OCI-LY3 (cell line): ENCODE measurements at regions not wholly inside any gene's neighbourhood (a gene's known extent, or its start where the extent isn't known, plus 50 kb on each side); places are given as distances from the start of the nearest gene placed in this dataset.

ENCODE experiments used
- H2AFZ ChIP-seq: fragments of 200-600, 300-600 bp; shearing (Covaris generic); 2 replicates; pipeline ENCODE4 v1.6.0; 2014; ENCODE audit warnings: antibody characterized with exemption, low read depth, low read length
- H3K27ac ChIP-seq: fragments of 200-600, 300-600 bp; sonication (generic); 2 replicates; pipeline ENCODE4 v1.5.1; 2014; ENCODE audit warnings: mild to moderate bottlenecking, low read length, moderate library complexity, mixed read lengths
- H3K27me3 ChIP-seq: fragments of 200-600, 300-600 bp; sonication (generic); 2 replicates; pipeline ENCODE4 v1.6.1; 2014; ENCODE audit warnings: low read depth, low read length, mixed read lengths
- H3K36me3 ChIP-seq: fragments of 200-600, 300-600 bp; sonication (generic); replicated peaks from 2 replicates; pipeline ENCODE3; 2014; ENCODE audit warnings: low read depth, low read length, mixed read lengths
- H3K4me1 ChIP-seq: fragments of 300-600, 200-600 bp; sonication (generic); 2 replicates; pipeline ENCODE4 v1.6.1; 2014; ENCODE audit warnings: low read length, mixed read lengths
- H3K4me2 ChIP-seq: fragments of 200-600, 300-600 bp; sonication (generic); 2 replicates; pipeline ENCODE4 v1.6.1; 2014; ENCODE audit warnings: low read length, mixed read lengths
- H3K4me3 ChIP-seq: fragments of 300-600, 200-600 bp; sonication (generic); 2 replicates; pipeline ENCODE4 v1.5.1; 2014; ENCODE audit warnings: antibody characterized with exemption, mild to moderate bottlenecking, low read length, moderate library complexity
- H3K79me2 ChIP-seq: fragments of 300-600, 200-600 bp; shearing (Covaris generic); 2 replicates; pipeline ENCODE4 v1.6.1; 2014; ENCODE audit warnings: mild to moderate bottlenecking, low read length, mixed read lengths
- H3K9ac ChIP-seq: fragments of 300-600, 200-600 bp; shearing (Covaris generic); 2 replicates; pipeline ENCODE4 v1.6.0; 2014; ENCODE audit warnings: mild to moderate bottlenecking, low read length, moderate library complexity
- H3K9me3 ChIP-seq: fragments of 200-600, 300-600 bp; shearing (Covaris generic); 2 replicates; pipeline ENCODE4 v1.6.1; 2014; ENCODE audit warnings: low read length, mixed read lengths; ENCODE audit not compliant: insufficient read depth
- H4K20me1 ChIP-seq: fragments of 200-600, 300-600 bp; sonication (generic); 2 replicates; pipeline ENCODE4 v1.6.1; 2016; ENCODE audit warnings: low read length, mixed read lengths; ENCODE audit not compliant: insufficient read depth
- CTCF ChIP-seq: fragments of 200-600, 300-600 bp; sonication (generic); IDR thresholded peaks from 2 replicates; pipeline ENCODE4 v1.5.1; 2014; ENCODE audit warnings: antibody characterized with exemption, low read length, low read depth
- EZH2phosphoT487 ChIP-seq: fragments of 200-600 bp; shearing (Covaris generic); IDR thresholded peaks from 2 replicates; pipeline ENCODE4 v1.6.1; 2018; ENCODE audit warnings: antibody characterized with exemption, mixed run types, low read depth

GRCh38 chr13:59088716-59089115 lies 1075.0 kb downstream of the DIAPH3 start:
- no peak overlapping the region for H3K9ac ChIP-seq
- no peaks in the 10 kb centered on the region for H3K9me3 ChIP-seq
- TF ChIP-seq CTCF (no peak), EZH2phosphoT487 (no peak)
- no peaks in the 10 kb centered on the region for H3K36me3 ChIP-seq
- H3K79me2 ChIP-seq, result no peaks in the 10 kb centered on the region
- H3K4me2 ChIP-seq, result no peak overlapping the region
- H3K4me1 ChIP-seq, result no peaks in the 10 kb centered on the region
- no peak overlapping the region for H3K4me3 ChIP-seq
- no peaks in the 10 kb centered on the region for H4K20me1 ChIP-seq
- no peak overlapping the region for H3K27ac ChIP-seq
- no peak overlapping the region for H2AFZ ChIP-seq
- no peaks in the 10 kb centered on the region for H3K27me3 ChIP-seq

GRCh38 chr13:59094181-59094580 lies 1069.5 kb downstream of the DIAPH3 start:
- Histone ChIP-seq H3K27ac (no peak overlapping the region), H3K4me1 (no peaks in the 10 kb centered on the region), H3K36me3 (no peaks in the 10 kb centered on the region), H3K4me3 (no peak overlapping the region), H3K4me2 (no peak overlapping the region), H3K79me2 (no peaks in the 10 kb centered on the region), H4K20me1 (no peaks in the 10 kb centered on the region), H3K9ac (no peak overlapping the region), H2AFZ (no peak overlapping the region), H3K27me3 (no peaks in the 10 kb centered on the region), H3K9me3 (no peaks in the 10 kb centered on the region)
- TF ChIP-seq CTCF, result no peak
- TF ChIP-seq EZH2phosphoT487, result no peak

GRCh38 chr13:59099182-59099974 lies 1064.3 kb downstream of the DIAPH3 start:
- no peak overlapping the region for H3K27ac ChIP-seq
- no peaks in the 10 kb centered on the region for H3K27me3 ChIP-seq
- H4K20me1 ChIP-seq, result no peaks in the 10 kb centered on the region
- H3K4me1 ChIP-seq, result no peaks in the 10 kb centered on the region
- no peak overlapping the region for H3K9ac ChIP-seq
- no peak overlapping the region for H2AFZ ChIP-seq
- H3K36me3 ChIP-seq, result no peaks in the 10 kb centered on the region
- H3K4me2 ChIP-seq, result no peak overlapping the region
- no peaks in the 10 kb centered on the region for H3K9me3 ChIP-seq
- TF ChIP-seq CTCF, result no peak
- H3K4me3 ChIP-seq, result no peak overlapping the region
- H3K79me2 ChIP-seq, result no peaks in the 10 kb centered on the region

- no peaks in the 10 kb centered on the region for H3K36me3 ChIP-seq
- no peaks in the 10 kb centered on the region for H3K4me1 ChIP-seq
- no peak overlapping the region for H3K9ac ChIP-seq
- no peak overlapping the region for H3K4me2 ChIP-seq
- no peak overlapping the region for H2AFZ ChIP-seq
- H3K4me3 ChIP-seq, result no peak overlapping the region
- H3K9me3 ChIP-seq, result no peaks in the 10 kb centered on the region
- H4K20me1 ChIP-seq, result no peaks in the 10 kb centered on the region
- no peaks in the 10 kb centered on the region for H3K79me2 ChIP-seq
- TF ChIP-seq CTCF, result no peak
- no peak for TF ChIP-seq EZH2phosphoT487
- H3K27me3 ChIP-seq, result no peaks in the 10 kb centered on the region
- no peak overlapping the region for H3K27ac ChIP-seq
Observed at GRCh38 chr13:59103004-59103768, 1060.5 kb downstream of the DIAPH3 start.
